H1 (cell line): ENCODE measurements at regions not wholly inside any gene's neighbourhood (a gene's known extent, or its start where the extent isn't known, plus 50 kb on each side); places are given as distances from the start of the nearest gene placed in this dataset.

Experiments
- CTCF ChIA-PET: fragments of 300-600 bp; sonication (Branson Sonifier 250); formaldehyde crosslinking; loops from one replicate; lab custom pipeline; 2021; ENCODE audit not compliant: partially characterized antibody; lab: Charles Lee
- POLR2A ChIA-PET: fragments of 300-600 bp; sonication (Branson Sonifier 250); formaldehyde crosslinking; loops from one replicate; lab custom pipeline; 2021; ENCODE audit warnings: inconsistent platforms; ENCODE audit not compliant: partially characterized antibody; lab: Charles Lee
- DNase-seq, 2 experiments: peaks; one replicate each; pipeline versions ENCODE4 v3.0.0 to v3.0.0-alpha.2; 2010 to 2022; ENCODE audit warnings: low spot score in 2 of 2, low read depth in 1 of 2, mixed read lengths in 1 of 2
- FAIRE-seq: peaks from 2 replicates; lab custom pipeline; 2011; peaks lifted over from hg19 to GRCh38; lab: Jason Lieb, UNC
- H2AFZ ChIP-seq: 2 replicates; pipeline ENCODE4 v1.8.1; 2012; ENCODE audit warnings: low read length, inconsistent platforms
- H2AK5ac ChIP-seq: 2 replicates; pipeline ENCODE4 v1.6.1; 2013; ENCODE audit warnings: low read depth, low read length
- H2BK120ac ChIP-seq: replicated peaks from 2 replicates; pipeline ENCODE3; 2013; ENCODE audit warnings: low read depth, low read length, inconsistent platforms
- H2BK12ac ChIP-seq: 2 replicates; pipeline ENCODE4 v1.6.1; 2013; ENCODE audit warnings: low read depth, low read length
- H2BK15ac ChIP-seq: 2 replicates; pipeline ENCODE4 v1.6.1; 2013; ENCODE audit warnings: low read length
- H2BK20ac ChIP-seq: 2 replicates; pipeline ENCODE4 v1.6.1; 2013; ENCODE audit warnings: low read length
- H2BK5ac ChIP-seq: 2 replicates; pipeline ENCODE4 v1.6.1; 2013; ENCODE audit warnings: low read depth, low read length
- H3K14ac ChIP-seq: 2 replicates; pipeline ENCODE4 v1.6.1; 2013; ENCODE audit warnings: inconsistent platforms; ENCODE audit not compliant: insufficient read length
- H3K18ac ChIP-seq: 2 replicates; pipeline ENCODE4 v1.6.1; 2013; ENCODE audit warnings: low read length; ENCODE audit errors: extremely low read depth
- H3K23ac ChIP-seq: 2 replicates; pipeline ENCODE4 v1.6.1; 2013; ENCODE audit warnings: inconsistent platforms; ENCODE audit not compliant: insufficient read length
- H3K23me2 ChIP-seq: 2 replicates; pipeline ENCODE4 v1.6.1; 2013; ENCODE audit warnings: low read depth, low read length
- H3K27ac ChIP-seq: 2 replicates; pipeline ENCODE4 v1.6.1; 2011; ENCODE audit warnings: low read depth, low read length, inconsistent platforms
- H3K27me3 ChIP-seq, 4 experiments: replicated peaks in 1 of 4; 1 replicate in 1 of 4; 2 replicates in 3 of 4; pipeline versions ENCODE4 v1.6.1 to v1.8.1; 2011 to 2013; ENCODE audit warnings: low read length in 3 of 4, mild to moderate bottlenecking in 3 of 4, inconsistent platforms in 2 of 4, mixed read lengths in 2 of 4, moderate library complexity in 1 of 4; ENCODE audit not compliant: control insufficient read depth in 3 of 4, insufficient read depth in 3 of 4; ENCODE audit errors: extremely low read depth in 1 of 4
- H3K36me3 ChIP-seq, 4 experiments: 2 replicates each; pipeline versions ENCODE4 v1.6.1 to v1.8.1; 2011 to 2013; ENCODE audit warnings: mild to moderate bottlenecking in 4 of 4, low read length in 3 of 4, moderate library complexity in 2 of 4, control low read depth in 1 of 4, inconsistent platforms in 1 of 4; ENCODE audit not compliant: insufficient read depth in 4 of 4, control insufficient read depth in 2 of 4
- H3K4ac ChIP-seq: replicated peaks from 2 replicates; pipeline ENCODE3; 2013; ENCODE audit warnings: low read length, low read depth, mixed read lengths, inconsistent platforms; ENCODE audit not compliant: insufficient read length
- H3K4me1 ChIP-seq, 4 experiments: replicated peaks in 1 of 4; 1 replicate in 1 of 4; 2 replicates in 3 of 4; pipeline versions ENCODE4 v1.6.1 to v1.8.1; 2011 to 2013; ENCODE audit warnings: low read length in 3 of 4, inconsistent platforms in 2 of 4, mixed read lengths in 1 of 4; ENCODE audit not compliant: insufficient read depth in 4 of 4, control insufficient read depth in 3 of 4
- H3K4me2 ChIP-seq, 2 experiments: 2 replicates each; pipeline versions ENCODE4 v1.6.1 to v1.8.1; 2011 to 2013; ENCODE audit warnings: low read depth in 2 of 2, low read length in 2 of 2, control low read depth in 1 of 2, inconsistent platforms in 1 of 2, mild to moderate bottlenecking in 1 of 2; ENCODE audit not compliant: insufficient read depth in 1 of 2
- H3K4me3 ChIP-seq, 4 experiments: fragments of 200-600, 300-600 bp in 1 of 4; sonication (generic), shearing (Covaris generic), sonication (Bioruptor Twin) in 1 of 4; 2 replicates each; pipeline versions ENCODE4 v1.5.1 to v1.8.1; 2011 to 2016; ENCODE audit warnings: low read length in 4 of 4, low read depth in 3 of 4, control low read depth in 2 of 4, inconsistent platforms in 2 of 4, mild to moderate bottlenecking in 2 of 4, mixed read lengths in 1 of 4, moderate library complexity in 1 of 4; ENCODE audit not compliant: insufficient read depth in 2 of 4; ENCODE audit errors: extremely low read depth in 1 of 4
- H3K56ac ChIP-seq: replicated peaks from 2 replicates; pipeline ENCODE3; 2013; ENCODE audit warnings: low read depth, mild to moderate bottlenecking, mixed read lengths, low read length, inconsistent platforms; ENCODE audit not compliant: insufficient read length
- H3K79me1 ChIP-seq: 2 replicates; pipeline ENCODE4 v1.6.1; 2013; ENCODE audit warnings: low read depth, low read length, control low read depth
- H3K79me2 ChIP-seq, 2 experiments: 2 replicates each; pipeline versions ENCODE4 v1.6.1 to v1.8.1; 2012 to 2013; ENCODE audit warnings: low read length in 2 of 2, mild to moderate bottlenecking in 2 of 2, inconsistent platforms in 1 of 2; ENCODE audit not compliant: insufficient read depth in 2 of 2, control insufficient read depth in 1 of 2
- H3K9ac ChIP-seq, 4 experiments: replicated peaks in 1 of 4; 1 replicate in 1 of 4; 2 replicates in 3 of 4; pipeline versions ENCODE4 v1.6.1 to v1.8.1; 2011 to 2013; ENCODE audit warnings: low read depth in 3 of 4, low read length in 3 of 4, control low read depth in 2 of 4, mild to moderate bottlenecking in 2 of 4, moderate library complexity in 2 of 4, inconsistent platforms in 1 of 4; ENCODE audit errors: extremely low read depth in 1 of 4
- H3K9me3 ChIP-seq, 2 experiments: 2 replicates each; pipeline versions ENCODE4 v1.6.1 to v1.8.1; 2012 to 2013; ENCODE audit warnings: mild to moderate bottlenecking in 2 of 2, moderate library complexity in 2 of 2, control low read depth in 1 of 2, inconsistent platforms in 1 of 2, low read depth in 1 of 2, low read length in 1 of 2, mixed read lengths in 1 of 2; ENCODE audit not compliant: insufficient read depth in 2 of 2
- H4K20me1 ChIP-seq, 2 experiments: replicated peaks in 1 of 2; 2 replicates each; pipeline versions ENCODE3 to v1.8.1; 2011 to 2013; ENCODE audit warnings: inconsistent platforms in 2 of 2, low read length in 2 of 2, mild to moderate bottlenecking in 1 of 2; ENCODE audit not compliant: insufficient read depth in 2 of 2, control insufficient read depth in 1 of 2
- H4K5ac ChIP-seq: 2 replicates; pipeline ENCODE4 v1.6.1; 2013; ENCODE audit warnings: low read length, low read depth, mixed read lengths, inconsistent platforms; ENCODE audit not compliant: insufficient read length
- H4K8ac ChIP-seq: 2 replicates; pipeline ENCODE4 v1.8.0; 2013; ENCODE audit warnings: mild to moderate bottlenecking, moderate library complexity, low read length, inconsistent platforms; ENCODE audit not compliant: insufficient read depth; ENCODE audit errors: extremely low read depth
- H4K91ac ChIP-seq: replicated peaks from 2 replicates; pipeline ENCODE3; 2013; ENCODE audit warnings: low read length, mixed read lengths, inconsistent platforms; ENCODE audit not compliant: insufficient read length
- CBX5 ChIP-seq: fragments of 300-800, 300-1000 bp; sonication (generic); IDR thresholded peaks from 2 replicates; pipeline ENCODE4 v1.7.1; 2016; ENCODE audit warnings: antibody characterized with exemption, low read length, low read depth
- CEBPB ChIP-seq: IDR thresholded peaks from 2 replicates; pipeline ENCODE4 v1.6.1; 2012; ENCODE audit warnings: low read depth, low read length
- CHD1 ChIP-seq: IDR thresholded peaks from 2 replicates; pipeline ENCODE4 v1.6.1; 2012; ENCODE audit warnings: low read depth, low read length, improper control_type of control experiment
- CHD2 ChIP-seq: IDR thresholded peaks from 2 replicates; pipeline ENCODE4 v1.6.1; 2012; ENCODE audit warnings: low read length, improper control_type of control experiment
- EGR1 ChIP-seq: IDR thresholded peaks from 2 replicates; pipeline ENCODE4 v1.6.1; 2011; ENCODE audit warnings: low read depth, low read length, borderline replicate concordance
- KDM1A ChIP-seq: fragments of 200-600, 300-600 bp; sonication (generic); IDR thresholded peaks from 2 replicates; pipeline ENCODE4 v1.7.1; 2016; ENCODE audit warnings: mild to moderate bottlenecking, low read length, borderline replicate concordance
- KDM4A ChIP-seq: IDR thresholded peaks from one replicate; pipeline ENCODE4 v1.7.1; 2012; ENCODE audit warnings: low read depth, mild to moderate bottlenecking, moderate library complexity, low read length, inconsistent platforms; ENCODE audit not compliant: severe bottlenecking
- KDM5A ChIP-seq: fragments of 200-600 bp; IDR thresholded peaks from 2 replicates; pipeline ENCODE4 v1.7.1; 2012; ENCODE audit warnings: mild to moderate bottlenecking, low read length, inconsistent platforms, mixed read lengths
- MAFK ChIP-seq: IDR thresholded peaks from 2 replicates; pipeline ENCODE4 v1.6.1; 2012; ENCODE audit warnings: low read depth, mild to moderate bottlenecking, improper control_type of control experiment, low read length
- PHF8 ChIP-seq: fragments of 200-600 bp; sonication (generic); conservative IDR thresholded peaks from 2 replicates; pipeline ENCODE4 v1.7.1; 2012; ENCODE audit warnings: low read depth, mild to moderate bottlenecking, inconsistent platforms, low read length, moderate library complexity
- RNF2 ChIP-seq: fragments of 200-900, 300-1000 bp; sonication (generic); IDR thresholded peaks from 2 replicates; pipeline ENCODE4 v1.7.1; 2016; ENCODE audit warnings: borderline replicate concordance, low read depth, mild to moderate bottlenecking, antibody characterized with exemption, low read length; ENCODE audit not compliant: poor library complexity, severe bottlenecking; ENCODE audit errors: missing control alignments
- SIRT6 ChIP-seq: IDR thresholded peaks from one replicate; pipeline ENCODE4 v1.7.1; 2012; ENCODE audit warnings: low read length, inconsistent platforms
- SUZ12 ChIP-seq: fragments of 200-600 bp; sonication (generic); IDR thresholded peaks from 2 replicates; pipeline ENCODE4 v1.6.1; 2012; ENCODE audit warnings: mild to moderate bottlenecking, inconsistent platforms, low read length, moderate library complexity, mixed read lengths
- WGBS, 2 experiments: shearing (Covaris generic) in 1 of 2; methylation state at CpG; one replicate each; pipeline versions ENCODE4 v1.1.6 to v1.1.7; 2013 to 2015; ENCODE audit warnings: low lambda C conversion rate in 2 of 2, mixed read lengths in 2 of 2, inconsistent platforms in 1 of 2, low coverage in 1 of 2, missing lambda C conversion rate in 1 of 2; ENCODE audit not compliant: insufficient replicate concordance in 2 of 2, insufficient coverage in 1 of 2, insufficient read length in 1 of 2; ENCODE audit errors: extremely low coverage in 1 of 2, missing lambda C conversion rate in 1 of 2; 5-methylcytosine and 5-hydroxymethylcytosine counted together

- H3K27ac ChIP-seq: no peak overlapping the region
- H3K18ac ChIP-seq: no peak overlapping the region
- no peaks in the 10 kb centered on the region for H3K79me1 ChIP-seq
- CTCF ChIA-PET: no interaction called here
- H2BK120ac ChIP-seq: no peak overlapping the region
- no peak overlapping the region for H4K8ac ChIP-seq
- no peak overlapping the region for H2BK15ac ChIP-seq
- TF ChIP-seq KDM5A (no peak), RNF2 (no peak), SUZ12 (no peak), CHD1 (no peak), CHD2 (no peak), CEBPB (no peak), EGR1 (no peak), KDM1A (no peak), SIRT6 (no peak), MAFK (no peak), KDM4A (no peak), PHF8 (no peak), CBX5 (no peak)
- H3K14ac ChIP-seq: no peak overlapping the region
- H2BK12ac ChIP-seq: no peak overlapping the region
- FAIRE-seq: no peak
- H3K4ac ChIP-seq: no peak overlapping the region
- 93% methylated on average over 3 of the region's 3 CpGs; no CpG with 5 or more reads in 1 of the 2 experiments for WGBS, 2 experiments
- no peak overlapping the region for H4K5ac ChIP-seq
- DNase-seq: no peak
- no peaks in the 10 kb centered on the region for H3K4me1 ChIP-seq
- no peaks in the 10 kb centered on the region for H3K36me3 ChIP-seq
- H2AFZ ChIP-seq: no peak overlapping the region
- no peak overlapping the region for H3K4me3 ChIP-seq
- H3K27me3 ChIP-seq: no peaks in the 10 kb centered on the region
- POLR2A ChIA-PET: no interaction called here
- H2BK5ac ChIP-seq: no peak overlapping the region
- no peak overlapping the region for H3K4me2 ChIP-seq
- H4K20me1 ChIP-seq: no peaks in the 10 kb centered on the region
- no peaks in the 10 kb centered on the region for H3K9me3 ChIP-seq
- no peaks in the 10 kb centered on the region for H3K79me2 ChIP-seq
- H2AK5ac ChIP-seq: no peak overlapping the region
- no peak overlapping the region for H3K23ac ChIP-seq
- no peak overlapping the region for H3K56ac ChIP-seq
- H3K9ac ChIP-seq: no peak overlapping the region
- no peaks in the 10 kb centered on the region; the same call in 1 of the 2 replicates for H3K23me2 ChIP-seq
- no peak overlapping the region for H4K91ac ChIP-seq
- H2BK20ac ChIP-seq: no peak overlapping the region
Observed at GRCh38 chr3:106333911-106334618, 465.3 kb upstream of the CBLB start.
